ENCODE measurements at regions not wholly inside any gene's neighbourhood (a gene's known extent, or its start where the extent isn't known, plus 50 kb on each side); places are given as distances from the start of the nearest gene placed in this dataset.
"Not testable (repeated sequence)": the region's sequence is repeated elsewhere in the genome, so short reads cannot be mapped to it uniquely, and the experiment has no call there.

GRCh38 chr21:9813894-9814814 is 707.2 kb upstream of the TPTE start:
- H3K36me3 ChIP-seq (ENCODE audit: control insufficient read depth, insufficient read depth, low read length); H3K9me3 ChIP-seq (ENCODE audit: control insufficient read depth, low read depth, low read length); H3K4me1 ChIP-seq (ENCODE audit: control insufficient read depth, insufficient read depth, low read length); H3K4me3 ChIP-seq (ENCODE audit: low read length); H3K27ac ChIP-seq (ENCODE audit: low read length); DNase-seq; H3K27me3 ChIP-seq (ENCODE audit: control insufficient read depth, insufficient read depth, low read length): not testable (repeated sequence)
- no CpG with 5 or more reads among the region's 57 CpGs for WGBS (ENCODE audit: insufficient coverage, low lambda C conversion rate)

GRCh38 chr21:9815181-9815789 is 706.1 kb upstream of the TPTE start:
- H3K27ac ChIP-seq (ENCODE audit: low read length); DNase-seq; H3K4me3 ChIP-seq (ENCODE audit: low read length); H3K4me1 ChIP-seq (ENCODE audit: control insufficient read depth, insufficient read depth, low read length); H3K27me3 ChIP-seq (ENCODE audit: control insufficient read depth, insufficient read depth, low read length); H3K36me3 ChIP-seq (ENCODE audit: control insufficient read depth, insufficient read depth, low read length); H3K9me3 ChIP-seq (ENCODE audit: control insufficient read depth, low read depth, low read length): not testable (repeated sequence)
- WGBS (ENCODE audit: insufficient coverage, low lambda C conversion rate), result no CpG with 5 or more reads among the region's 43 CpGs

GRCh38 chr21:9816734-9817334 is 704.5 kb upstream of the TPTE start:
- DNase-seq; H3K4me1 ChIP-seq (ENCODE audit: control insufficient read depth, insufficient read depth, low read length); H3K4me3 ChIP-seq (ENCODE audit: low read length); H3K27ac ChIP-seq (ENCODE audit: low read length); H3K9me3 ChIP-seq (ENCODE audit: control insufficient read depth, low read depth, low read length); H3K27me3 ChIP-seq (ENCODE audit: control insufficient read depth, insufficient read depth, low read length); H3K36me3 ChIP-seq (ENCODE audit: control insufficient read depth, insufficient read depth, low read length): not testable (repeated sequence)
- no CpG with 5 or more reads among the region's 38 CpGs for WGBS (ENCODE audit: insufficient coverage, low lambda C conversion rate)

GRCh38 chr21:9817841-9818441 is 703.4 kb upstream of the TPTE start:
- WGBS (ENCODE audit: insufficient coverage, low lambda C conversion rate), result no CpG with 5 or more reads among the region's 43 CpGs
- H3K4me1 ChIP-seq (ENCODE audit: control insufficient read depth, insufficient read depth, low read length); DNase-seq; H3K4me3 ChIP-seq (ENCODE audit: low read length); H3K27ac ChIP-seq (ENCODE audit: low read length); H3K9me3 ChIP-seq (ENCODE audit: control insufficient read depth, low read depth, low read length); H3K36me3 ChIP-seq (ENCODE audit: control insufficient read depth, insufficient read depth, low read length); H3K27me3 ChIP-seq (ENCODE audit: control insufficient read depth, insufficient read depth, low read length): not testable (repeated sequence)

GRCh38 chr21:9819549-9820192 is 701.7 kb upstream of the TPTE start:
- DNase-seq; H3K4me1 ChIP-seq (ENCODE audit: control insufficient read depth, insufficient read depth, low read length); H3K9me3 ChIP-seq (ENCODE audit: control insufficient read depth, low read depth, low read length); H3K4me3 ChIP-seq (ENCODE audit: low read length); H3K27me3 ChIP-seq (ENCODE audit: control insufficient read depth, insufficient read depth, low read length); H3K27ac ChIP-seq (ENCODE audit: low read length); H3K36me3 ChIP-seq (ENCODE audit: control insufficient read depth, insufficient read depth, low read length): not testable (repeated sequence)
- no CpG with 5 or more reads among the region's 37 CpGs for WGBS (ENCODE audit: insufficient coverage, low lambda C conversion rate)

GRCh38 chr21:9820579-9820978 is 700.8 kb upstream of the TPTE start:
- H3K36me3 ChIP-seq (ENCODE audit: control insufficient read depth, insufficient read depth, low read length); H3K9me3 ChIP-seq (ENCODE audit: control insufficient read depth, low read depth, low read length); H3K4me3 ChIP-seq (ENCODE audit: low read length); H3K4me1 ChIP-seq (ENCODE audit: control insufficient read depth, insufficient read depth, low read length); DNase-seq; H3K27ac ChIP-seq (ENCODE audit: low read length); H3K27me3 ChIP-seq (ENCODE audit: control insufficient read depth, insufficient read depth, low read length): not testable (repeated sequence)
- no CpG with 5 or more reads among the region's 20 CpGs for WGBS (ENCODE audit: insufficient coverage, low lambda C conversion rate)

- H3K27me3 ChIP-seq (ENCODE audit: control insufficient read depth, insufficient read depth, low read length); DNase-seq; H3K4me3 ChIP-seq (ENCODE audit: low read length); H3K9me3 ChIP-seq (ENCODE audit: control insufficient read depth, low read depth, low read length); H3K36me3 ChIP-seq (ENCODE audit: control insufficient read depth, insufficient read depth, low read length); H3K4me1 ChIP-seq (ENCODE audit: control insufficient read depth, insufficient read depth, low read length); H3K27ac ChIP-seq (ENCODE audit: low read length): not testable (repeated sequence)
- WGBS (ENCODE audit: insufficient coverage, low lambda C conversion rate), result 85% methylated on average over 4 of the region's 20 CpGs
These were observed 699.9 kb upstream of the TPTE start for GRCh38 chr21:9821472-9821871.

- not testable (repeated sequence) for H3K27me3 ChIP-seq (ENCODE audit: control insufficient read depth, insufficient read depth, low read length); H3K36me3 ChIP-seq (ENCODE audit: control insufficient read depth, insufficient read depth, low read length); H3K27ac ChIP-seq (ENCODE audit: low read length); H3K4me1 ChIP-seq (ENCODE audit: control insufficient read depth, insufficient read depth, low read length); H3K9me3 ChIP-seq (ENCODE audit: control insufficient read depth, low read depth, low read length); H3K4me3 ChIP-seq (ENCODE audit: low read length); DNase-seq
- WGBS (ENCODE audit: insufficient coverage, low lambda C conversion rate), result no CpG with 5 or more reads among the region's 49 CpGs
These were observed 699.1 kb upstream of the TPTE start for GRCh38 chr21:9822093-9822820.

- H3K4me3 ChIP-seq (ENCODE audit: low read length); H3K27me3 ChIP-seq (ENCODE audit: control insufficient read depth, insufficient read depth, low read length); H3K9me3 ChIP-seq (ENCODE audit: control insufficient read depth, low read depth, low read length); H3K4me1 ChIP-seq (ENCODE audit: control insufficient read depth, insufficient read depth, low read length); DNase-seq; H3K36me3 ChIP-seq (ENCODE audit: control insufficient read depth, insufficient read depth, low read length); H3K27ac ChIP-seq (ENCODE audit: low read length): not testable (repeated sequence)
- WGBS (ENCODE audit: insufficient coverage, low lambda C conversion rate), result 86% methylated on average over 1 of the region's 65 CpGs
These were observed 697.9 kb upstream of the TPTE start for GRCh38 chr21:9823197-9824157.

All from large intestine (tissue), 3 donors.